ENCODE measurements at regions not wholly inside any gene's neighbourhood (a gene's known extent, or its start where the extent isn't known, plus 50 kb on each side); places are given as distances from the start of the nearest gene placed in this dataset.

- TF ChIP-seq CTCF (conservative IDR thresholded peaks at IDR 0.05; ENCODE audit: low read depth, low read length) (no peak), EZH2 (IDR thresholded peaks at IDR 0.05; ENCODE audit: borderline replicate concordance, low read depth, low read length, poor library complexity, severe bottlenecking) (no peak)
- no peak for DNase-seq (ENCODE audit: low spot score)
- Histone ChIP-seq H3K36me3 (ENCODE audit: insufficient read depth, low read length, poor library complexity, severe bottlenecking) (no peaks in the 10 kb centered on the region), H3K4me1 (ENCODE audit: insufficient read depth, low read length, poor library complexity, severe bottlenecking) (no peaks in the 10 kb centered on the region), H3K4me3 (ENCODE audit: low read depth, low read length, poor library complexity, severe bottlenecking) (no peak overlapping the region), H3K27me3 (replicated peaks; ENCODE audit: insufficient read depth, low read depth, low read length, poor library complexity) (no peaks in the 10 kb centered on the region), H3K9me3 (ENCODE audit: low read depth, low read length, poor library complexity, severe bottlenecking) (no peaks in the 10 kb centered on the region), H3K27ac (ENCODE audit: low read depth, low read length, poor library complexity, severe bottlenecking) (no peak overlapping the region)
- CTCF ChIA-PET = no interaction called here
- BruUV-seq (replicated peaks) = no TSS peak
- intact Hi-C loops (cut with micrococcal nuclease; ENCODE audit: unreplicated experiment) = no loop called here
- POLR2A ChIA-PET (ENCODE audit: low non-redundant PET) = no interaction called here
Observed at GRCh38 chr1:199353906-199354305, 673.6 kb upstream of the NR5A2 start.

GRCh38 chr1:199356561-199356960, 670.9 kb upstream of the NR5A2 start:
- no peak for TF ChIP-seq CTCF (conservative IDR thresholded peaks at IDR 0.05; ENCODE audit: low read depth, low read length)
- no peak for TF ChIP-seq EZH2 (IDR thresholded peaks at IDR 0.05; ENCODE audit: borderline replicate concordance, low read depth, low read length, poor library complexity, severe bottlenecking)
- intact Hi-C loops (cut with micrococcal nuclease; ENCODE audit: unreplicated experiment) = no loop called here
- no peaks in the 10 kb centered on the region for H3K9me3 ChIP-seq (ENCODE audit: low read depth, low read length, poor library complexity, severe bottlenecking)
- H3K4me1 ChIP-seq (ENCODE audit: insufficient read depth, low read length, poor library complexity, severe bottlenecking) = no peaks in the 10 kb centered on the region
- H3K4me3 ChIP-seq (ENCODE audit: low read depth, low read length, poor library complexity, severe bottlenecking) = no peak overlapping the region
- CTCF ChIA-PET = no interaction called here
- no peak overlapping the region for H3K27ac ChIP-seq (ENCODE audit: low read depth, low read length, poor library complexity, severe bottlenecking)
- no peak for DNase-seq (ENCODE audit: low spot score)
- no TSS peak for BruUV-seq (replicated peaks)
- POLR2A ChIA-PET (ENCODE audit: low non-redundant PET) = interaction anchor here (0.7 kb wide), 1 partner anchor 13 kb away, joined by 3 read pairs; no protein-coding TSS in a partner anchor
- no peaks in the 10 kb centered on the region for H3K27me3 ChIP-seq (replicated peaks; ENCODE audit: insufficient read depth, low read depth, low read length, poor library complexity)
- no peaks in the 10 kb centered on the region for H3K36me3 ChIP-seq (ENCODE audit: insufficient read depth, low read length, poor library complexity, severe bottlenecking)

DNA sequence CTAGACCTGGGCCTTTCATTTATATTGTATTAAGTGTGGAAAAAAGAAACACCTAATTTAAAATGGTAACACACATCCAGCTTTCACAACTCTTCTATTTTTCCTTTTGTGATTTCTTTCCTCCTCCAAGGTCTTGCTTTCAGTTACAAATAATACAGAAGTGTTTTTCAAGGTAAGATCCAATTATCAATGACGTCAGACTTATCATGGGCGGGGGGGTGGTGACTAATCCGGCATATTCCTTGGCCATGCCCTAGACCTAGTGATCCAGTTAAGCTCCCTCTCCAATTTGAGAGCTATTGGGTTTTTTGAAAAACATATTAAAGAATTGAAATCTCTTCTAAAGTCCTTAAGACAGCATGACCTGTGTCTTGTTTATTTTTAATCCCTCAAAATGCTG, 669.9 kb upstream of the NR5A2 start:
- Histone ChIP-seq H3K27me3 (replicated peaks; ENCODE audit: insufficient read depth, low read depth, low read length, poor library complexity) (no peaks in the 10 kb centered on the region), H3K4me1 (ENCODE audit: insufficient read depth, low read length, poor library complexity, severe bottlenecking) (no peaks in the 10 kb centered on the region), H3K4me3 (ENCODE audit: low read depth, low read length, poor library complexity, severe bottlenecking) (no peak overlapping the region), H3K9me3 (ENCODE audit: low read depth, low read length, poor library complexity, severe bottlenecking) (no peaks in the 10 kb centered on the region), H3K36me3 (ENCODE audit: insufficient read depth, low read length, poor library complexity, severe bottlenecking) (no peaks in the 10 kb centered on the region), H3K27ac (ENCODE audit: low read depth, low read length, poor library complexity, severe bottlenecking) (no peak overlapping the region)
- ChIA-PET POLR2A (ENCODE audit: low non-redundant PET) (no interaction called here), CTCF (no interaction called here)
- intact Hi-C loops (cut with micrococcal nuclease; ENCODE audit: unreplicated experiment) = no loop called here
- TF ChIP-seq EZH2 (IDR thresholded peaks at IDR 0.05; ENCODE audit: borderline replicate concordance, low read depth, low read length, poor library complexity, severe bottlenecking) (no peak), CTCF (conservative IDR thresholded peaks at IDR 0.05; ENCODE audit: low read depth, low read length) (no peak)
- BruUV-seq (replicated peaks) = no TSS peak
- DNase-seq (ENCODE audit: low spot score) = no peak

All from A673 (cell line).